ENCODE measurements at regions not wholly inside any gene's neighbourhood (a gene's known extent, or its start where the extent isn't known, plus 50 kb on each side); places are given as distances from the start of the nearest gene placed in this dataset.
"Not testable (repeated sequence)": the region's sequence is repeated elsewhere in the genome, so short reads cannot be mapped to it uniquely, and the experiment has no call there.

- H3K27me3 ChIP-seq, result no peaks in the 10 kb centered on the region
- WGBS (ENCODE audit: insufficient coverage, low coverage, low lambda C conversion rate, missing lambda C conversion rate), result 91% methylated on average over 1 of the region's 1 CpG
- H3K36me3 ChIP-seq, result no peaks in the 10 kb centered on the region
- H3K4me1 ChIP-seq, result no peaks in the 10 kb centered on the region
- H3K4me3 ChIP-seq, result no peak overlapping the region
- TF ChIP-seq POLR2A (IDR thresholded peaks at IDR 0.05) (no peak), CTCF (IDR thresholded peaks at IDR 0.05) (no peak)
- no peak for ATAC-seq
- DNase-seq, result no peak
- H3K9me3 ChIP-seq, result no peaks in the 10 kb centered on the region
- intact Hi-C loops (cut with DNase I), result no loop called here
- H3K27ac ChIP-seq, result no peak overlapping the region
Measured at GRCh38 chr2:52035391-52035790, 1003.5 kb upstream of the NRXN1 start.

- intact Hi-C loops (cut with DNase I), result no loop called here
- DNase-seq (no peak), ATAC-seq (no peak)
- Histone ChIP-seq H3K4me1 (no peaks in the 10 kb centered on the region), H3K4me3 (no peak overlapping the region), H3K27me3 (no peaks in the 10 kb centered on the region), H3K36me3 (no peaks in the 10 kb centered on the region), H3K27ac (no peak overlapping the region), H3K9me3 (no peaks in the 10 kb centered on the region)
- 25% methylated on average over 2 of the region's 2 CpGs for WGBS (ENCODE audit: insufficient coverage, low coverage, low lambda C conversion rate, missing lambda C conversion rate)
- TF ChIP-seq CTCF (IDR thresholded peaks at IDR 0.05) (no peak), POLR2A (IDR thresholded peaks at IDR 0.05) (no peak)
Measured at GRCh38 chr2:52034706-52035105, 1002.8 kb upstream of the NRXN1 start.

GRCh38 chr2:52022006-52022405, 990.1 kb upstream of the NRXN1 start:
- no peaks in the 10 kb centered on the region for H3K9me3 ChIP-seq
- no peak for DNase-seq
- ATAC-seq, result no peak

GRCh38 chr2:52017646-52018235, 985.8 kb upstream of the NRXN1 start:
- no peaks in the 10 kb centered on the region for H3K4me1 ChIP-seq
- no peak overlapping the region for H3K4me3 ChIP-seq
- H3K27ac ChIP-seq, result no peak overlapping the region
- TF ChIP-seq CTCF (IDR thresholded peaks at IDR 0.05) (no peak), POLR2A (IDR thresholded peaks at IDR 0.05) (no peak)
- ATAC-seq, result no peak
- 67% methylated on average over 3 of the region's 7 CpGs for whole genome bisulfite sequencing (ENCODE audit: insufficient coverage, low coverage, low lambda C conversion rate, missing lambda C conversion rate)
- no peak for DNase-seq
- H3K36me3 ChIP-seq, result no peaks in the 10 kb centered on the region
- no peaks in the 10 kb centered on the region for H3K27me3 ChIP-seq
- H3K9me3 ChIP-seq, result no peaks in the 10 kb centered on the region
- intact Hi-C loops (cut with DNase I), result no loop called here

More at GRCh38 chr2:52022006-52022405, 990.1 kb upstream of the NRXN1 start:
- intact Hi-C loops (cut with DNase I), result no loop called here
- H3K36me3 ChIP-seq, result no peaks in the 10 kb centered on the region
- no peak for TF ChIP-seq CTCF (IDR thresholded peaks at IDR 0.05)
- TF ChIP-seq POLR2A (IDR thresholded peaks at IDR 0.05), result no peak
- WGBS (ENCODE audit: insufficient coverage, low coverage, low lambda C conversion rate, missing lambda C conversion rate), result 74% methylated on average over 3 of the region's 3 CpGs
- H3K27ac ChIP-seq, result no peak overlapping the region
- no peaks in the 10 kb centered on the region for H3K4me1 ChIP-seq
- H3K27me3 ChIP-seq, result no peaks in the 10 kb centered on the region
- H3K4me3 ChIP-seq, result no peak overlapping the region

- H3K27me3 ChIP-seq; intact Hi-C loops (cut with DNase I); H3K4me1 ChIP-seq; ATAC-seq; H3K36me3 ChIP-seq; DNase-seq; H3K27ac ChIP-seq; H3K4me3 ChIP-seq; H3K9me3 ChIP-seq: not testable (repeated sequence)
- 85% methylated on average over 2 of the region's 32 CpGs for WGBS (ENCODE audit: insufficient coverage, low coverage, low lambda C conversion rate, missing lambda C conversion rate)
Measured at GRCh38 chr2:52006821-52007366, 975.0 kb upstream of the NRXN1 start.

Data from right lobe of liver (tissue), 6 donors.